GM12878 (cell line): ENCODE measurements at regions not wholly inside any gene's neighbourhood (a gene's known extent, or its start where the extent isn't known, plus 50 kb on each side); places are given as distances from the start of the nearest gene placed in this dataset.

Source experiments
- ELK1 ChIP-seq: IDR thresholded peaks from 2 replicates; pipeline ENCODE4 v1.6.1; 2012; ENCODE audit warnings: low read depth, low read length, improper control_type of control experiment
- EP300 ChIP-seq, 2 experiments: fragments of 150-350 bp in 1 of 2; IDR thresholded peaks; 2 replicates each; pipeline ENCODE4 v1.6.1; 2011 to 2012; ENCODE audit warnings: low read depth in 2 of 2, low read length in 2 of 2, borderline replicate concordance in 1 of 2, improper control_type of control experiment in 1 of 2, inconsistent platforms in 1 of 2; ENCODE audit not compliant: control insufficient read depth in 1 of 2
- EZH2 ChIP-seq: IDR thresholded peaks from 2 replicates; pipeline ENCODE4 v1.6.1; 2012; ENCODE audit warnings: low read depth, mild to moderate bottlenecking, control low read depth, inconsistent platforms, low read length, borderline replicate concordance; ENCODE audit not compliant: control insufficient read depth
- FOS ChIP-seq: IDR thresholded peaks from 3 replicates; pipeline ENCODE4 v1.6.1; 2011; ENCODE audit warnings: borderline replicate concordance; ENCODE audit not compliant: insufficient read length; ENCODE audit errors: extremely low read depth
- HCFC1 ChIP-seq: fragments of 150-350 bp; IDR thresholded peaks from 2 replicates; pipeline ENCODE4 v1.6.1; 2014; ENCODE audit warnings: low read length
- JUNB ChIP-seq: IDR thresholded peaks from 2 replicates; pipeline ENCODE4 v1.6.1; 2016; ENCODE audit warnings: antibody characterized with exemption, mild to moderate bottlenecking
- RELA ChIP-seq: fragments of 450-650 bp; IDR thresholded peaks from 2 replicates; pipeline ENCODE4 v1.8.0; 2014; ENCODE audit warnings: borderline replicate concordance; ENCODE audit not compliant: partially characterized antibody
- TAF1 ChIP-seq: IDR thresholded peaks from 2 replicates; pipeline ENCODE4 v1.6.1; 2011; ENCODE audit warnings: mild to moderate bottlenecking, low read depth, low read length, borderline replicate concordance
- TF ChIP-seq, protein P1 (sequence below), 3 experiments: IDR thresholded peaks in 2 of 3; conservative IDR thresholded peaks in 1 of 3; 2 replicates each; pipeline ENCODE4 v1.5.1; 2011; ENCODE audit warnings: low read depth in 3 of 3, low read length in 3 of 3, mild to moderate bottlenecking in 3 of 3, control low read depth in 2 of 3, moderate library complexity in 2 of 3, inconsistent platforms in 1 of 3, mixed read lengths in 1 of 3; ENCODE audit not compliant: control insufficient read depth in 2 of 3, insufficient read depth in 1 of 3; ENCODE audit errors: extremely low read depth in 1 of 3
- TF ChIP-seq, protein P2 (sequence below): IDR thresholded peaks from 2 replicates; pipeline ENCODE4 v1.6.1; 2012; ENCODE audit warnings: low read depth, low read length, improper control_type of control experiment

DNA sequence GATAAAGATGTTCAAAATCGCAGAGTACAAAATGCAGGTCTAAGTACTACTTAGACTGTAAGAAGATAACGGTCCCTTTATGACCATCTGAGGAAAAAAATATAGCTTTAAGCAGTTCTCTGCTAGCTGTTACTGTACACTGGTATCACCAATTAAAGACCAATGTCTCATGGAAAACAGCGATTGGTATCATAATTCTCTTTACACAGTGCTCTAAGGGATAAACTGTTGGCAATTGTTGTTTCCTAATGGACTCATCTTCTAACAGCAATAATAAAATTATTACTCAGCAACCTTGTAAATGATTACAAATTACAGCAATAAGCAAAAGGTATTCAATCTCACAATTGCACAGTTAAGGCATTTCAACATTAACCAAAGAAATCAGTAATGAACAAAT lies 142.2 kb upstream of the DLGAP1 start:
- TF ChIP-seq, protein P1, sequence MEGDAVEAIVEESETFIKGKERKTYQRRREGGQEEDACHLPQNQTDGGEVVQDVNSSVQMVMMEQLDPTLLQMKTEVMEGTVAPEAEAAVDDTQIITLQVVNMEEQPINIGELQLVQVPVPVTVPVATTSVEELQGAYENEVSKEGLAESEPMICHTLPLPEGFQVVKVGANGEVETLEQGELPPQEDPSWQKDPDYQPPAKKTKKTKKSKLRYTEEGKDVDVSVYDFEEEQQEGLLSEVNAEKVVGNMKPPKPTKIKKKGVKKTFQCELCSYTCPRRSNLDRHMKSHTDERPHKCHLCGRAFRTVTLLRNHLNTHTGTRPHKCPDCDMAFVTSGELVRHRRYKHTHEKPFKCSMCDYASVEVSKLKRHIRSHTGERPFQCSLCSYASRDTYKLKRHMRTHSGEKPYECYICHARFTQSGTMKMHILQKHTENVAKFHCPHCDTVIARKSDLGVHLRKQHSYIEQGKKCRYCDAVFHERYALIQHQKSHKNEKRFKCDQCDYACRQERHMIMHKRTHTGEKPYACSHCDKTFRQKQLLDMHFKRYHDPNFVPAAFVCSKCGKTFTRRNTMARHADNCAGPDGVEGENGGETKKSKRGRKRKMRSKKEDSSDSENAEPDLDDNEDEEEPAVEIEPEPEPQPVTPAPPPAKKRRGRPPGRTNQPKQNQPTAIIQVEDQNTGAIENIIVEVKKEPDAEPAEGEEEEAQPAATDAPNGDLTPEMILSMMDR (IDR thresholded peaks at IDR 0.05 in 2 of 3, conservative IDR thresholded peaks at IDR 0.05 in 1 of 3; ENCODE audit: control insufficient read depth in 2 of 3, extremely low read depth in 1 of 3, insufficient read depth in 1 of 3, low read depth in 3 of 3, low read length in 3 of 3): no peak
- TF ChIP-seq JUNB (no peak), RELA (no peak), TAF1 (no peak), ELK1 (no peak), EZH2 (no peak), HCFC1 (no peak), FOS (no peak), EP300 (IDR thresholded peaks at IDR 0.05; ENCODE audit: borderline replicate concordance in 1 of 2, control insufficient read depth in 1 of 2, low read depth in 2 of 2, low read length in 2 of 2) (no peak)
- TF ChIP-seq, protein P2, sequence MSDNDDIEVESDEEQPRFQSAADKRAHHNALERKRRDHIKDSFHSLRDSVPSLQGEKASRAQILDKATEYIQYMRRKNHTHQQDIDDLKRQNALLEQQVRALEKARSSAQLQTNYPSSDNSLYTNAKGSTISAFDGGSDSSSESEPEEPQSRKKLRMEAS: no peak
